K562 (cell line): ENCODE measurements at regions not wholly inside any gene's neighbourhood (a gene's known extent, or its start where the extent isn't known, plus 50 kb on each side); places are given as distances from the start of the nearest gene placed in this dataset.

Experiments used
- ATAC-seq: fragments of 200-7000 bp; cut with Tn5 transposase; 3 replicates; pipeline ENCODE4 v1.9.1; 2020; ENCODE audit warnings: moderate library complexity
- BruUV-seq: library from RNA; stranded (reverse); fragments of 400-500 nt; replicated peaks from 2 replicates; lab custom pipeline; 2021; lab: Mats Ljungman, UMichigan
- CTCF ChIA-PET: fragments of 300-600 bp; formaldehyde crosslinking; extraction: SDS; loops from one replicate; lab custom pipeline; 2021; ENCODE audit warnings: low intra/inter-chr PET ratio; lab: Yijun Ruan, JAX
- POLR2A ChIA-PET: fragments of 300-600, 350-650 bp; sonication (Branson Sonifier 250); formaldehyde crosslinking; extraction: SDS; loops from one replicate; lab custom pipeline; 2021; ENCODE audit warnings: antibody characterized with exemption, inconsistent platforms; lab: Yijun Ruan, JAX
- DNase-seq, 4 experiments: peaks; one replicate each; pipeline versions ENCODE4 v3.0.0 to v3.0.0-alpha.2; 2011 to 2018; ENCODE audit warnings: low spot score in 3 of 4, mixed read lengths in 3 of 4; ENCODE audit errors: extremely low read depth in 1 of 4
- FAIRE-seq: peaks from 2 replicates; lab custom pipeline; 2011; peaks lifted over from hg19 to GRCh38; lab: Jason Lieb, UNC
- H2AFZ ChIP-seq: 2 replicates; pipeline ENCODE4 v1.6.0; 2011; ENCODE audit warnings: low read depth, low read length, control low read depth, inconsistent platforms
- H3K27ac ChIP-seq: fragments of 200-600 bp; 3 replicates; pipeline ENCODE4 v1.8.0; 2011; ENCODE audit warnings: low read depth, mild to moderate bottlenecking, control low read depth, inconsistent platforms, low read length, moderate library complexity, mixed read lengths; ENCODE audit errors: extremely low read depth
- H3K27me3 ChIP-seq, 2 experiments: fragments of 300-600 bp in 1 of 2; 2 replicates in 1 of 2; 3 replicates in 1 of 2; pipeline versions ENCODE4 v1.6.0 to v1.8.0; 2011; ENCODE audit warnings: inconsistent platforms in 2 of 2, low read length in 2 of 2, mild to moderate bottlenecking in 1 of 2, mixed read lengths in 1 of 2, moderate library complexity in 1 of 2; ENCODE audit not compliant: control insufficient read depth in 2 of 2, insufficient read depth in 2 of 2
- H3K36me3 ChIP-seq: fragments of 300-600 bp; 3 replicates; pipeline ENCODE4 v1.8.0; 2011; ENCODE audit warnings: mild to moderate bottlenecking, low read length, inconsistent platforms; ENCODE audit not compliant: control insufficient read depth, insufficient read depth
- H3K4me1 ChIP-seq, 2 experiments: fragments of 200-600 bp in 1 of 2; replicated peaks in 1 of 2; 2 replicates in 1 of 2; 3 replicates in 1 of 2; pipeline versions ENCODE4 v1.5.1 to v1.8.0; 2011; ENCODE audit warnings: inconsistent platforms in 2 of 2, low read length in 2 of 2, mild to moderate bottlenecking in 1 of 2, mixed read lengths in 1 of 2, moderate library complexity in 1 of 2; ENCODE audit not compliant: control insufficient read depth in 2 of 2, insufficient read depth in 2 of 2
- H3K4me2 ChIP-seq: 2 replicates; pipeline ENCODE4 v1.6.1; 2011; ENCODE audit warnings: low read length, control low read depth, inconsistent platforms, mixed read lengths; ENCODE audit not compliant: insufficient read depth
- H3K4me3 ChIP-seq: fragments of 200-600 bp; sonication (generic), shearing (Covaris generic); 2 replicates; pipeline ENCODE4 v1.5.1; 2016; ENCODE audit warnings: control low read depth, inconsistent platforms
- H3K79me2 ChIP-seq: fragments of 200-600 bp; 3 replicates; pipeline ENCODE4 v1.8.0; 2011; ENCODE audit warnings: low read length, inconsistent platforms; ENCODE audit not compliant: control insufficient read depth, insufficient read depth
- H3K9ac ChIP-seq, 2 experiments: 2 replicates each; pipeline versions ENCODE4 v1.6.0 to v1.6.1; 2011; ENCODE audit warnings: low read depth in 2 of 2, low read length in 2 of 2, control low read depth in 1 of 2, inconsistent platforms in 1 of 2, mild to moderate bottlenecking in 1 of 2, mixed read lengths in 1 of 2; ENCODE audit not compliant: insufficient read depth in 1 of 2
- H3K9me1 ChIP-seq: one replicate; pipeline ENCODE4 v1.6.0; 2011; ENCODE audit warnings: inconsistent platforms, mild to moderate bottlenecking, low read length, moderate library complexity; ENCODE audit not compliant: control insufficient read depth, insufficient read depth
- H3K9me3 ChIP-seq: replicated peaks from 2 replicates; pipeline ENCODE4 v1.5.1; 2011; ENCODE audit warnings: low read depth, low read length, inconsistent platforms; ENCODE audit not compliant: control insufficient read depth, insufficient read depth
- H4K20me1 ChIP-seq: replicated peaks from 2 replicates; pipeline ENCODE4 v1.6.1; 2011; ENCODE audit warnings: low read length, inconsistent platforms, mixed read lengths; ENCODE audit not compliant: control insufficient read depth, insufficient read depth
- BRF1 ChIP-seq: IDR thresholded peaks from 3 replicates; pipeline ENCODE4 v1.6.1; 2011; ENCODE audit warnings: borderline replicate concordance, mild to moderate bottlenecking; ENCODE audit not compliant: insufficient read length; ENCODE audit errors: extremely low read depth
- CTCF ChIP-seq, 3 experiments: IDR thresholded peaks in 2 of 3; conservative IDR thresholded peaks in 1 of 3; 2 replicates each; pipeline ENCODE4 v1.5.1; 2011 to 2012; ENCODE audit warnings: low read length in 3 of 3, mild to moderate bottlenecking in 3 of 3, control low read depth in 2 of 3, improper control_type of control experiment in 1 of 3, inconsistent platforms in 1 of 3, low read depth in 1 of 3, mixed read lengths in 1 of 3, moderate library complexity in 1 of 3; ENCODE audit not compliant: insufficient read depth in 2 of 3
- GTF2A2 ChIP-seq: IDR thresholded peaks from 2 replicates; pipeline ENCODE4 v1.6.1; 2016; ENCODE audit warnings: mild to moderate bottlenecking, missing genetic modification characterization, missing compliant biosample characterization
- HLTF ChIP-seq: fragments of 450-650 bp; IDR thresholded peaks from 2 replicates; pipeline ENCODE4 v1.6.1; 2016
- ILK ChIP-seq: fragments of 450-650 bp; IDR thresholded peaks from 2 replicates; pipeline ENCODE4 v1.6.1; 2016; ENCODE audit warnings: missing genetic modification characterization, low read depth, mild to moderate bottlenecking, missing compliant biosample characterization, moderate library complexity, borderline replicate concordance
- KDM5B ChIP-seq: fragments of 200-600 bp; sonication (generic); IDR thresholded peaks from 2 replicates; pipeline ENCODE4 v1.6.1; 2012; ENCODE audit warnings: low read depth, mild to moderate bottlenecking, moderate library complexity, low read length, control low read depth, inconsistent platforms; ENCODE audit not compliant: insufficient replicate concordance
- NFATC3 ChIP-seq: fragments of 450-650 bp; IDR thresholded peaks from 2 replicates; pipeline ENCODE4 v1.6.1; 2017; ENCODE audit warnings: mild to moderate bottlenecking
- RBM34 ChIP-seq: fragments of 200-400 bp; formaldehyde crosslinking; IDR thresholded peaks from 2 replicates; pipeline ENCODE4 v1.6.1; 2018; ENCODE audit warnings: low read length, borderline replicate concordance; ENCODE audit not compliant: insufficient read depth
- RNF2 ChIP-seq: sonication (generic); IDR thresholded peaks from 2 replicates; pipeline ENCODE4 v1.6.1; 2016
- SMAD2 ChIP-seq: fragments of 150-350 bp; IDR thresholded peaks from 2 replicates; pipeline ENCODE4 v1.6.1; 2014; ENCODE audit warnings: low read depth, mild to moderate bottlenecking, low read length
- TFE3 ChIP-seq: fragments of 450-650 bp; formaldehyde crosslinking; IDR thresholded peaks from 2 replicates; pipeline ENCODE4 v1.4.0; 2020; ENCODE audit warnings: mild to moderate bottlenecking, mixed read lengths
- ZKSCAN3 ChIP-seq: fragments of 250-450 bp; sonication (Bioruptor Pico); IDR thresholded peaks from 2 replicates; pipeline ENCODE4 v1.4.0; 2020
- ZNF280B ChIP-seq: fragments of 250-450 bp; sonication (Bioruptor Pico); IDR thresholded peaks from 2 replicates; pipeline ENCODE4 v1.5.1; 2021; ENCODE audit warnings: mild to moderate bottlenecking
- ZNF57 ChIP-seq: fragments of 450-650 bp; formaldehyde crosslinking; IDR thresholded peaks from 2 replicates; pipeline ENCODE4 v1.4.0; 2020; ENCODE audit warnings: mild to moderate bottlenecking, moderate library complexity
- WGBS: fragments of 100-300 bp; shearing (Covaris generic); methylation state at CpG from one replicate; pipeline ENCODE4 v1.1.6; 2016; ENCODE audit warnings: low coverage, mixed read lengths; ENCODE audit not compliant: insufficient coverage; ENCODE audit errors: missing lambda C conversion rate; 5-methylcytosine and 5-hydroxymethylcytosine counted together
- in situ Hi-C: fragments of 300-500 bp; cut with MboI; formaldehyde crosslinking; loops from 4 replicates; pipeline ENCODE4 v1.15.0; 2018; ENCODE audit warnings: inconsistent platforms, mixed read lengths
- intact Hi-C: fragments of 100-400 bp; cut with micrococcal nuclease; formaldehyde crosslinking; loops from 2 replicates; pipeline ENCODE4 v1.14.2; 2022

- POLR2A ChIA-PET, result no interaction called here
- H3K4me3 ChIP-seq, result no peak overlapping the region
- no peaks in the 10 kb centered on the region for H3K79me2 ChIP-seq
- no peaks in the 10 kb centered on the region for H3K9me3 ChIP-seq
- H2AFZ ChIP-seq, result no peak overlapping the region
- in situ Hi-C loops, result no loop called here
- 0% methylated on average over 12 of the region's 13 CpGs for WGBS
- DNase-seq, result no peak
- TF ChIP-seq SMAD2 (no peak), BRF1 (no peak), CTCF (IDR thresholded peaks at IDR 0.05 in 2 of 3, conservative IDR thresholded peaks at IDR 0.05 in 1 of 3; ENCODE audit: insufficient read depth in 2 of 3, low read depth in 1 of 3, low read length in 3 of 3) (no peak), ZKSCAN3 (CRISPR knock-in tag) (no peak), ILK (tag) (no peak), GTF2A2 (tag) (no peak), KDM5B (no peak), ZNF57 (CRISPR knock-in tag) (no peak), ZNF280B (CRISPR knock-in tag) (no peak), NFATC3 (no peak), RBM34 (no peak), RNF2 (no peak), HLTF (no peak), TFE3 (CRISPR knock-in tag) (no peak)
- TF ChIP-seq, all 486 proteins: peak for 0
- Histone ChIP-seq H3K4me1 (no peaks in the 10 kb centered on the region), H3K9me1 (no peaks in the 10 kb centered on the region), H3K36me3 (no peaks in the 10 kb centered on the region), H4K20me1 (no peaks in the 10 kb centered on the region), H3K27ac (no peak overlapping the region), H3K27me3 (peaks cover 3 to 5% of the 10 kb centered on the region in 2 experiments; a peak in 1 of 5 replicates), H3K4me2 (no peak overlapping the region), H3K9ac (no peak overlapping the region)
- BruUV-seq, result no TSS peak
- intact Hi-C loops, result no loop called here
- ATAC-seq (no peak), FAIRE-seq (no peak)
- CTCF ChIA-PET, result no interaction called here
Measured at GRCh38 chr10:1932692-1933094, 195.4 kb upstream of the ADARB2 start.
